ENCODE measurements at regions not wholly inside any gene's neighbourhood (a gene's known extent, or its start where the extent isn't known, plus 50 kb on each side); places are given as distances from the start of the nearest gene placed in this dataset.

- no peak for DNase-seq
Measured at GRCh38 chr6:40788661-40789655, 201.8 kb upstream of the LRFN2 start.

- no peak for DNase-seq
Measured at GRCh38 chr6:40782355-40782754, 195.2 kb upstream of the LRFN2 start.

GRCh38 chr6:40780637-40781036, 193.5 kb upstream of the LRFN2 start:
- no peak for DNase-seq

- no peak for DNase-seq
Measured at GRCh38 chr6:40779409-40779808, 192.2 kb upstream of the LRFN2 start.

GRCh38 chr6:40778918-40779317, 191.8 kb upstream of the LRFN2 start:
- DNase-seq: peak; percentile 20

GRCh38 chr6:40778196-40778595, 191.0 kb upstream of the LRFN2 start:
- no peak for DNase-seq

- DNase-seq: peak; percentile 29
Measured at GRCh38 chr6:40774932-40775331, 187.8 kb upstream of the LRFN2 start.

- no peak for DNase-seq
Measured at GRCh38 chr6:40770794-40771193, 183.6 kb upstream of the LRFN2 start.

GRCh38 chr6:40764726-40765125, 177.6 kb upstream of the LRFN2 start:
- no peak for DNase-seq

- no peak for DNase-seq
Measured at GRCh38 chr6:40762981-40763380, 175.8 kb upstream of the LRFN2 start.

GRCh38 chr6:40760887-40761286, 173.7 kb upstream of the LRFN2 start:
- DNase-seq: no peak

- no peak for DNase-seq
Measured at GRCh38 chr6:40759838-40760237, 172.7 kb upstream of the LRFN2 start.

GRCh38 chr6:40759264-40759663, 172.1 kb upstream of the LRFN2 start:
- DNase-seq: no peak

- DNase-seq: no peak
Measured at GRCh38 chr6:40755749-40756452, 168.7 kb upstream of the LRFN2 start.

GRCh38 chr6:40755046-40755681, 168.0 kb upstream of the LRFN2 start:
- no peak for DNase-seq

- DNase-seq: no peak
Measured at GRCh38 chr6:40754461-40755045, 167.4 kb upstream of the LRFN2 start.

GRCh38 chr6:40753675-40754448, 166.7 kb upstream of the LRFN2 start:
- DNase-seq: no peak

- DNase-seq: no peak
Measured at GRCh38 chr6:40753048-40753447, 165.9 kb upstream of the LRFN2 start.

GRCh38 chr6:40744835-40745234, 157.7 kb upstream of the LRFN2 start:
- DNase-seq: no peak

- no peak for DNase-seq
Measured at GRCh38 chr6:40743690-40744446, 156.7 kb upstream of the LRFN2 start.

- no peak for DNase-seq
Measured at GRCh38 chr6:40743226-40743625, 156.1 kb upstream of the LRFN2 start.

- DNase-seq: no peak
Measured at GRCh38 chr6:40740518-40740917, 153.4 kb upstream of the LRFN2 start.
